Adrenal gland (tissue), 9 donors: ENCODE measurements at regions not wholly inside any gene's neighbourhood (a gene's known extent, or its start where the extent isn't known, plus 50 kb on each side); places are given as distances from the start of the nearest gene placed in this dataset.

Source experiments
- DNase-seq, 7 donors: peaks; one replicate each; pipeline ENCODE4 v3.0.0-alpha.2; 2019 to 2020
- H3K27ac ChIP-seq, 5 donors: fragments of 200-600 bp; sonication (generic) in 4 of 5; 1 replicate in 3 of 5; 2 replicates in 2 of 5; pipeline versions ENCODE4 v1.5.1 to v1.8.0; 2016 to 2020; ENCODE audit warnings: mild to moderate bottlenecking in 1 of 5
- H3K27me3 ChIP-seq: fragments of 200-600 bp; 2 replicates; pipeline ENCODE4 v1.8.0; 2021
- H3K36me3 ChIP-seq, 2 donors: fragments of 200-600 bp; replicated peaks in 1 of 2; 1 replicate in 1 of 2; 2 replicates in 1 of 2; pipeline versions ENCODE4 v1.5.1 to v1.8.0; 2018 to 2022
- H3K4me1 ChIP-seq, 2 donors: fragments of 200-600 bp; replicated peaks in 1 of 2; 1 replicate in 1 of 2; 2 replicates in 1 of 2; pipeline versions ENCODE4 v1.5.1 to v1.8.0; 2018 to 2021
- H3K4me3 ChIP-seq, 4 donors: fragments of 200-600 bp; sonication (generic) in 3 of 4; one replicate each; pipeline ENCODE4 v1.5.1; 2016 to 2018
- H3K9me3 ChIP-seq, 3 donors: fragments of 200-600 bp; sonication (generic) in 1 of 3; replicated peaks in 1 of 3; 1 replicate in 2 of 3; 2 replicates in 1 of 3; pipeline versions ENCODE4 v1.5.1 to v1.8.0; 2016 to 2021
- POLR2A ChIP-seq, 2 donors: fragments of 450-650 bp; IDR thresholded peaks; one replicate each; pipeline ENCODE4 v1.6.1; 2017; ENCODE audit warnings: antibody characterized with exemption in 2 of 2, mild to moderate bottlenecking in 2 of 2, moderate library complexity in 1 of 2
- WGBS, 4 donors: extraction: QIAGEN DNeasy Blood & Tissue Kit in 2 of 4; methylation state at CpG; one replicate each; pipeline versions ENCODE4 v1.1.5 to v1.1.7; 2013 to 2017; 5-methylcytosine and 5-hydroxymethylcytosine counted together
- intact Hi-C, 2 donors: fragments of 100-400 bp; cut with DNase I; formaldehyde crosslinking; loops; one replicate each; pipeline versions ENCODE4 v1.14.1 to v1.15.0; 2022 to 2023
- TF ChIP-seq, protein P1 (sequence below), 6 experiments: fragments of 450-650 bp in 4 of 6; fragments of 200-600 bp in 2 of 6; sonication (generic) in 1 of 6; IDR thresholded peaks; 1 replicate in 5 of 6; 2 replicates in 1 of 6; pipeline versions ENCODE4 v1.5.1 to v1.8.0; 2016 to 2021; ENCODE audit warnings: antibody characterized with exemption in 6 of 6, mild to moderate bottlenecking in 2 of 6, moderate library complexity in 1 of 6
- donor health status: healthy with polysubstance abuse.
- donor health status: Bipolar disorder and iron deficiency.
- donor health status: DM: yes; HTN: yes; CAD: no.
- donor health status: DM: no; HTN: no; CAD: no.
- donor health status: DM: no; HTN: no; CAD: no.

DNA sequence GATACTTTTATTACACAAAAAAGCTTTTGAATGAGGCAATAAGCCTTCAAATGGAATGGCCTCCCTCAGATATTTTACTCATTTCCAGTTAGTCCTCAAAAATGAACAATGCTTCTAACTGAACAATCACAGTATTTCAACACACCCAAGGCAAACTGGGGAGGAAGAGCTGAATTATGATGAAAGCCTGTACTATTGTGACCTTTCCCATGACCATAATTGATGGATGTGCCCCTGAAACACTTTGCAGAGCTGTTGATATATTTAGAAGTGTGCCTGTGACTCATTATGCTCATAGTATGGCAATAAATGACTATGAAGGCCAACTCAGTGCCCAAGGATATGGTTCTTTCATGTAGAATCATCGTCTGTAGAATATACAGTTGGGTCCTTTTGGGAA is 248.1 kb downstream of the AHR start:
- 14 to 44% (median 24%) methylated on average over 1 of the region's 1 CpG for WGBS, 4 donors
- intact Hi-C loops, result no loop called here
- Histone ChIP-seq H3K9me3 (peaks cover 0 to 5% (median 0%) of the 10 kb centered on the region in 3 donors), H3K27ac (peak overlapping the region in 4 of 5 donors; percentile 12 to 89 (median 82)), H3K4me3 (peak overlapping the region in 1 of 4 donors; percentile 11), H3K27me3 (no peaks in the 10 kb centered on the region), H3K36me3 (no peaks in the 10 kb centered on the region), H3K4me1 (peaks cover 19 to 41% of the 10 kb centered on the region in 2 donors)
- DNase-seq, result peak in 6 of 7 donors; percentile 23 to 78 (median 51)
- TF ChIP-seq, protein P1, sequence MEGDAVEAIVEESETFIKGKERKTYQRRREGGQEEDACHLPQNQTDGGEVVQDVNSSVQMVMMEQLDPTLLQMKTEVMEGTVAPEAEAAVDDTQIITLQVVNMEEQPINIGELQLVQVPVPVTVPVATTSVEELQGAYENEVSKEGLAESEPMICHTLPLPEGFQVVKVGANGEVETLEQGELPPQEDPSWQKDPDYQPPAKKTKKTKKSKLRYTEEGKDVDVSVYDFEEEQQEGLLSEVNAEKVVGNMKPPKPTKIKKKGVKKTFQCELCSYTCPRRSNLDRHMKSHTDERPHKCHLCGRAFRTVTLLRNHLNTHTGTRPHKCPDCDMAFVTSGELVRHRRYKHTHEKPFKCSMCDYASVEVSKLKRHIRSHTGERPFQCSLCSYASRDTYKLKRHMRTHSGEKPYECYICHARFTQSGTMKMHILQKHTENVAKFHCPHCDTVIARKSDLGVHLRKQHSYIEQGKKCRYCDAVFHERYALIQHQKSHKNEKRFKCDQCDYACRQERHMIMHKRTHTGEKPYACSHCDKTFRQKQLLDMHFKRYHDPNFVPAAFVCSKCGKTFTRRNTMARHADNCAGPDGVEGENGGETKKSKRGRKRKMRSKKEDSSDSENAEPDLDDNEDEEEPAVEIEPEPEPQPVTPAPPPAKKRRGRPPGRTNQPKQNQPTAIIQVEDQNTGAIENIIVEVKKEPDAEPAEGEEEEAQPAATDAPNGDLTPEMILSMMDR (IDR thresholded peaks at IDR 0.05), result no peak
- TF ChIP-seq POLR2A (IDR thresholded peaks at IDR 0.05), result no peak

- DNase-seq, result no peak
- WGBS, 4 donors, result 80 to 84% (median 84%) methylated on average over 4 of the region's 4 CpGs
- H3K4me3 ChIP-seq, result no peak overlapping the region
These were observed 249.7 kb downstream of the AHR start for GRCh38 chr7:17548014-17548653.

GRCh38 chr7:17549406-17549805 is 251.0 kb downstream of the AHR start:
- WGBS, 4 donors, result 48 to 98% (median 75%) methylated on average over 2 of the region's 2 CpGs
- no peak overlapping the region for H3K27ac ChIP-seq
- intact Hi-C loops, result no loop called here
- peaks cover 0 to 5% (median 0%) of the 10 kb centered on the region in 3 donors for H3K9me3 ChIP-seq
- no peak for DNase-seq
- no peaks in the 10 kb centered on the region for H3K27me3 ChIP-seq
- H3K36me3 ChIP-seq, result no peaks in the 10 kb centered on the region
- peaks cover 19 to 39% of the 10 kb centered on the region in 2 donors for H3K4me1 ChIP-seq
- no peak overlapping the region for H3K4me3 ChIP-seq
- TF ChIP-seq POLR2A (IDR thresholded peaks at IDR 0.05), result no peak
- TF ChIP-seq, protein P1 (IDR thresholded peaks at IDR 0.05), result no peak

More at GRCh38 chr7:17548014-17548653, 249.7 kb downstream of the AHR start:
- intact Hi-C loops, result no loop called here
- H3K4me1 ChIP-seq, result peaks cover 19 to 41% of the 10 kb centered on the region in 2 donors
- no peaks in the 10 kb centered on the region for H3K27me3 ChIP-seq
- no peak for TF ChIP-seq POLR2A (IDR thresholded peaks at IDR 0.05)
- TF ChIP-seq, protein P1 (IDR thresholded peaks at IDR 0.05), result no peak
- H3K36me3 ChIP-seq, result no peaks in the 10 kb centered on the region
- H3K9me3 ChIP-seq, result peaks cover 0 to 5% (median 0%) of the 10 kb centered on the region in 3 donors
- peak overlapping the region in 1 of 5 donors; percentile 33 for H3K27ac ChIP-seq

DNA sequence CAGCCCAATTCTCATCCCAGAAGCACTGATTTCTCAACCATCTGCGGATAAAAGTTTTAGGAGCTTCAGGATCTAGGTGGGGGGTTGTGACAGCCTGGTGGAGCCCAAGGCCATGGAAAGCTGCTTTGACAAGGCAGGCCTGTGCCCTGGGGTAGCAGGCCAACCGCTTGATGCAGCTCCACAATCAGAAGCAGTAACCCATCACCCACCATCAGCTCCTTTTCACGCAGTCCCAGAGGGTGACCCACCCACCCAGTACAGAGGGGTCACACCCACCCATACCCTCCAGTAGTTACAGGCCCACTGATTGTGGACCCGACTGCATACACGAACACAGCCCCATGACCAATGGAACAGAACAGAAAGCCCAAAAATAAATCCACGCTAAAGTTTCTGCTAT is 253.9 kb downstream of the AHR start:
- H3K27ac ChIP-seq, result no peak overlapping the region
- peaks cover 15 to 29% of the 10 kb centered on the region in 2 donors for H3K4me1 ChIP-seq
- H3K36me3 ChIP-seq, result no peaks in the 10 kb centered on the region
- H3K4me3 ChIP-seq, result no peak overlapping the region
- H3K27me3 ChIP-seq, result no peaks in the 10 kb centered on the region
- intact Hi-C loops, result no loop called here
- no peaks in the 10 kb centered on the region for H3K9me3 ChIP-seq
- WGBS, 4 donors, result 93 to 99% (median 97%) methylated on average over 6 of the region's 6 CpGs
- DNase-seq, result no peak
- no peak for TF ChIP-seq POLR2A (IDR thresholded peaks at IDR 0.05)
- TF ChIP-seq, protein P1 (IDR thresholded peaks at IDR 0.05), result no peak
